GM18909 (cell line): ENCODE measurements at regions not wholly inside any gene's neighbourhood (a gene's known extent, or its start where the extent isn't known, plus 50 kb on each side); places are given as distances from the start of the nearest gene placed in this dataset.
"Not testable (repeated sequence)": the region's sequence is repeated elsewhere in the genome, so short reads cannot be mapped to it uniquely, and the experiment has no call there.

Experiments used
- ATAC-seq: cut with Tn5 transposase; IDR thresholded peaks from one replicate; pipeline ENCODE4 v1.9.1; 2021; ENCODE audit warnings: mild to moderate bottlenecking; ENCODE audit not compliant: unreplicated experiment, poor library complexity

DNA sequence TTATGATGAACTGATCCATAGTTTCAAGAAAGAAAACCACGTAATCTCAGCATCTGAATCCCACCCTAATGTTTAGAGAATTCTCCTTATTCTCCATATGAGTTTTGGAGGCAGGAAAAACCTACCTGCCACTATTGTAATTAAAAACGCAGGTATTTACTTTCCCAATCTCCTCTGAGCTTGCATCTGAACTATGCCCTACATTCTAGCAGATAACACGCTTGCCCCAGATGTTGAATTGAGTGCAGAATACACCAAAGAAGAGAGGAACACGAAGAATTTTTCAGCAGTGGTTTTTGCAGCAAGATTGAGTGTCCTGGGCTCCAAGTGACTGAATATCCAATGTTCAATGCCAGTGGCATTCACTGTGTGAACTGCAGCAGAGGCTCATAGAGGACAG lies 182.4 kb downstream of the COX18 start:
- no peak for ATAC-seq

DNA sequence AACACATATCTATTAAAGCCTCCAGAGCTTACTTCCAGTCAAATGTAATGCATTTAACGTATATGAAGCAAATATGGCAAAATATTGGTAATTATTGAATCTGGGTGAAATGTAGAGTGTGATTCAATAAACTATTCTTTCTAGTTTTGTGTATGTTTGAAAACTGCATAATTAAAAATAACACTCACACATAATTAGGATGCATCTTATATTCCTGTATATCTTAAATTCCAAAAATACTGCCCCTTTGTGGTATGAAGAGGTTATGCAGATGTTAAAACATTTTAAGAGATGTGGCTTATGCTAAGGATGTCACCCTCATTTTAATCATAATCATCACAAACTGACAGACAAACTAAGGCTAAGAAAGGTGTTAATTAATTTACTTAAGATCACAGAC lies 182.9 kb downstream of the COX18 start:
- no peak for ATAC-seq

DNA sequence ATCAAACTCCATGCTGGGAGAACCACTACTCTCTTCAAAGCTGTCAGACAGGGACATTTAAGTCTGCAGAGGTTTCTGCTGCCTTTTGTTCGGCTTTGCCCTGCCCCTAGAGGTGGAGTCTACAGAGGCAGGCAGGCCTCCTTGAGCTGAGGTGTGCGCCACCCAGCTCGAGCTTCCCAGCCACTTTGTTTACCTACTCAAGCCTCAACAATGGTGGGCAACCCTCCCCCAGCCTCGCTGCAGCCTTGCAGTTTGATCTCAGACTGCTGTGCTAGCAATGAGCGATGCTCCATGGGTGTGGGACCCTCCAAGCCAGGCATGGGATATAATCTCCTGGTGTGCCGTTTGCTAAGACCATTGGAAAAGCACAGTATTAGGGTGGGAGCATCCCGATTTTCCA lies 185.3 kb downstream of the COX18 start:
- ATAC-seq: not testable (repeated sequence)

DNA sequence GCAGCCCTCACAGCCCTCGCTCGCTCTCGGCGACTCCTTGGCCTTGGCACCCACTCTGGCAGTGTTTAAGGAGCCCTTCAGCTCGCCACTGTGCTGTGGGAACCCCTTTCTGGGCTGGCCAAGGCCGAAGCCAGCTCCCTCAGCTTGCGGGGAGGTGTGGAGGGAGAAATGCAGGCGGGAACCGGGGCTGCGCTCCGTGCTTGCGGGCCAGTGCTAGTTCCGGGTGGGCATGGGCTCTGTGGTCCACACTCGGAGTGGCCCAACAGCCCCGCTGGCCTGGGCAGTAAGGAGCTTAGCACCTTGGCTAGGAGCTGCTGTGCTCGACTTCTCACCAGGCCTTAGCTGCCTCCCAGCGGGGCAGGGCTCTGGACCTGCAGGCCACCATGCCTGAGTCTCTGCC lies 192.6 kb downstream of the COX18 start:
- no peak for ATAC-seq

- ATAC-seq: no peak
Measured at GRCh38 chr4:72875545-72875944, 194.0 kb downstream of the COX18 start.

DNA sequence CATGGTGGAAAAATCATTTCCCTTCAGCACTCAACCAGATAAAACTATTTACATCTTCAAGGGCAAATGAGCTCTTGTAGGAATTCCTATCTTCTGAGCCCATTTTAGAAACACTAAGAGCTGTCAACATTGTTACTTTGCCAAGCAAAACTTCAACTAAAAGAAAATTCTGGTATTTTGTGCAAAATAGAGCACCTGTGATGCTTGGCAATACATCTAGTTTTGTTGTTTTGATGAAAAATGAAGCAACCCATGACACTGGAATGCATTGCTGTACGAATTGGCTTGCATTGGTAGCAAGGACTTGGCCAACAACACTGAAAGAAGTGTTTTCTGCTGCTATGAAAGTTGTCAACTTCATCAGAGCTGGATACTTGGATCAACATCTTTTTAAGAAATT lies 194.4 kb downstream of the COX18 start:
- ATAC-seq: no peak

- no peak for ATAC-seq
Measured at GRCh38 chr4:72864898-72865297, 204.6 kb downstream of the COX18 start.

GRCh38 chr4:72864277-72864676 lies 205.2 kb downstream of the COX18 start:
- not testable (repeated sequence) for ATAC-seq

DNA sequence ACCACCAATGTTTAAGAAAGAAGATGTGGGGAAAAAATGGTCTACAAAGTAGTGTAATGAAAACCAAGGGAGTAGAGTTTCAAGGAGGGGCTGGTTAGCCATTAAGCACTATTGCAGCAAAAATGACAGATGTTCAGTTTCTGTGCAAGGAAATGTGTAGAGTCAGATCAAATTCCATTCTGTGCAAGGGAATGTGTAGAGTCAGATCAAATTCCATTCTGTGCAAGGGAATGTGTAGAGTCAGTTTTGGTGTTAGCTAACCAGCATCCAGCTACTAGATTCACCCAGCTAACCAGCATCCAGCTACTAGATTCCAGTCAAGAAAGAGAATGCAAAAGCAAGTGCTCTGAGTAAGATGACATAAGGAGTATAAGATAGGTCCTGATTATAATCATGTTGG lies 208.8 kb downstream of the COX18 start:
- ATAC-seq: no peak

- ATAC-seq: no peak
Measured at GRCh38 chr4:72858328-72858727, 211.2 kb downstream of the COX18 start.

- no peak for ATAC-seq
Measured at GRCh38 chr4:72857787-72858186, 211.7 kb downstream of the COX18 start.

DNA sequence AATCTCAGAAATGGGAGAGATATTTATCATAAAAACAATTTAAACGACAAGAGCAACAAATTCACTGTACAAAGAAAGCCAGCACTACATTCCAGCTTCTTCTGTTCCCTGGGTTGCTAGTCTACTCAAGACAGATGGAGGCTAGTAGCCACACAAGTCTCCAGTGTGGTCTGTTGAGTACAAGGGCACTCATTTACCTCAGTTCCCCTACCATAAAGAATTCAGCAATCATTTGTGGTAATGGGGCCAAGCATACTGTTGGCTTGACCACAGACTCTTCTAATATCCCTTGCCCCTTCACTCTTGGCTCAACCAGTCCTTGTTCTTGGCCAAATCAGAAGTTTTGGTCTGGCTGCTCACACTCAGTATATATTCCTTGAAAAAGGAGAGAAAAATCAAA lies 212.3 kb downstream of the COX18 start:
- no peak for ATAC-seq

DNA sequence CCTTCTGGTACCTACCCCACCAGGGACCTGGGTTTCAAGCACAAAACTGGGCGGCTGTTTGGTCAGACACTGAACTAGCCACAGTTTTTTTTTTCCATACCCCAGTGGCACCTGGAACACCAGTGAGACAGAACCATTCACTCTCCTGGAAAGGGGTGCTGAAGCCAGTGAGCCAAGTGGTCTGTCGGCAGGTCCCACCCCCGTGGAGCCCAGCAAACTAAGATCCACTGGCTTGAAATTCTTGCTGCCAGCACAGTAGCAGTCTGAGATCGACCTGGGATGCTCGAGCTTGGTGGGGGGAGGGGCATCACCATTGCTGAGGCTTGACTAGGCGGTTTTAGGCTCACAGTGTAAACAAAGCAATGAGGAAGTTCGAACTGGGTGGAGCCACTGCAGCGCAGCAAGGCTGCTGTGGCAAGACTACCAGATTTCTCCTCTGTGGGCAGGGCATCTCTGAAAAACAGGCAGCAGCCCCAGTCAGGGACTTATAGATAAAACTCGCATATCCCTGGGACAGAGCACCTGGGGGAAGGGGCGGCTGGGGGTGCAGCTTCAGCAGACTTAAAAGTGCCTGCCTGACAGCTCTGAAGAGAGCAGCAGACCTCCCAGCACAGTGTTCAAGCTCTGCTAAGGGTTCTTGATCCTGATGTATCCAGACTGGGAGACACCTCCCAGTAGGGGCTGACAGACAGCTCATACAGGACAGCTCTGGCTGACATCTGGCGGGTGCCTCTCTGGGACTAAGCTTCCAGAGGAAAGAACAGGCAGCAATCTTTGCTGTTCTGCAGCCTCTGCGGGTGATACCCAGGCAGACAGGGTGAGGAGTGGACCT lies 223.0 kb downstream of the COX18 start:
- no peak for ATAC-seq

DNA sequence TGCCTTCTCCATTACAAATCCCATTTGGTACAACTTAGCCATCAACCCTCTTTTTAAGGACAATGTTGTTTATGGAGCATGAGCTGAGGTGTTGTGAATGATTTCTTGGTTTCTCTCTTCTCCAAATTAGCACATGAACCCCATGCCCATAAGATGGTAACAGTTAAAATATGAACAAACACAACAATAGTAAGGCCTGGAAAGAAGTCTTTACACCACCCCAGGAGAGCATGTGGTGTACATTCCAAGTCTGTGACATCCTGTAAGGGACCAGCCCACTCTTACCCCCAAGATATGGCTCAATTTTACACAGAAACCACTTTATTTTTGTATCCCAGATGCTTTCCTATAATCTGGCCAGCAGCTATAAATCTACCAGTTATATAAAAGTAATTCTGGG lies 226.1 kb downstream of the COX18 start:
- no peak for ATAC-seq

DNA sequence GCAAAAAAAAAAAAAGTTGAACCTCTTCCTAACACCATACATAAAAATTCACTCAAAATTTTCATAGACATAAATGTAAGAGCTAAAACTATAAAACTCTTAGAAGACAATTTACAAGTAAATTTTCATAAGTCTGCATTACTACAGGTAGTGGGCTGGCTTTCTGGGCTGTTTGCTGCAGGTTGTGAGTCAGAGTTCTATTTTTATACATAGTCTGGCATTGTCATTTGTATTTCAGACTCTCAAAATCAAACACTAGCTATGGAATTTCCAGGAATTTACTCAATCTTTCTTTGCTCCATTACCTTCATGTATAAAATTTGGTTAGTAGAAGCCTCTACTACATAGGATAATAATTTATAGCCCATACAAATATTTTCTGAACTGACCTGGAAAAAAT lies 227.2 kb downstream of the COX18 start:
- ATAC-seq: no peak

- ATAC-seq: not testable (repeated sequence)
Measured at GRCh38 chr4:72840166-72840565, 229.3 kb downstream of the COX18 start.

- ATAC-seq: no peak
Measured at GRCh38 chr4:72828864-72829263, 240.7 kb downstream of the COX18 start.

DNA sequence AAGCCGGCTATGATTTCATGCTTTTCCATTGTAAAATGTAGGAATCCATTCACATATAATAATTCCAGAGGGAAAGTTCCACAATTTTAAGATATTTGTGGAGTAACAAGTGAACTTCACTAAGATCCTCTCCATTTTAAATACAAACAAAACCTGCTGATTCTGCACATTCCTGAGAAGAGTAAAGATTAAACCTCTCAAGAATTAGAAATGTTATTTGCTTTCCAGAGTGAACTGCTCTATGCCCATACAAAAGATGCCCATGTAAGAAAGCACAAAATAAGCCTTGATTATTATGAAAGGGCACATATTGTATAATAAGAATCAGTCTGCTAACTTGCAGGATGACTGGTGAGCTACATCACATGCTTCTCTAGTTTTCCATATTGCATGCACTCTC lies 241.5 kb downstream of the COX18 start:
- no peak for ATAC-seq

DNA sequence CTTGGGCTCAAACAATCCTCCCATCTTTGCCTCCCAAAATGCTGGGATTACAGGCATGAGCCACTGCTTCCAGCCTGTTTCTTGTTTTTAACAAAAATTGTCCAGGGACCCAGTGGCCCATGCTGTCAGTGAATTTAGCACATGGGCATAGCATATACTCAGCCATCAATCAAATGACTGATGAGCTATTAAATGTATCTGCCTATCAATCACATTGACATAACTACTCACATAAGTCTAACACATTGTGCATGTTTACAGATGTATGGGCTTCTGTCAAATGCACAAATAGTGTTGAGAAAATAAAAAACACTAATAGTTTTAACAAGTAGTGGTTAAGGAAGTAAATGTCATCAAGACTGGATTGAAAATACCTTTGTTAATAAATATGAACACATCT lies 249.4 kb downstream of the COX18 start:
- no peak for ATAC-seq

GRCh38 chr4:72817012-72817411 lies 248.0 kb upstream of the ADAMTS3 start:
- ATAC-seq: no peak

DNA sequence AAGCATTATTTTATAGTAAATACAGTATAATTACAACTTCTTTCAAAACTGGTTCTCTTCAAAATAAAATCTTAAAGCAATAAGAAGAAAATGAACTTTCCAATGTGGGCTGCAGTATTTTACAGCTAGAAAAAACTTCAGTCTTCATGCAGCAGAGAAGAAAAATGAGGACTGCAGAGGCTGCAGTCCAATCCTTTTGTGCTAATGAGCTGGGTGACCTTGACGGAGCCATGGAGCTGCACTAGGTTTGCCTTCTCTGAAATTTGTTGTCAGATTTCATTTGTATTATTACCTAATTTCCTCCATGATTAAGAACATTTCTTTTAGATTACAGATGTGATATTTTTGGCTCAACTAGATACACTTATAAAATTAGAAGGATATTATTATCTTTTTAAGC lies 245.2 kb upstream of the ADAMTS3 start:
- ATAC-seq: no peak

DNA sequence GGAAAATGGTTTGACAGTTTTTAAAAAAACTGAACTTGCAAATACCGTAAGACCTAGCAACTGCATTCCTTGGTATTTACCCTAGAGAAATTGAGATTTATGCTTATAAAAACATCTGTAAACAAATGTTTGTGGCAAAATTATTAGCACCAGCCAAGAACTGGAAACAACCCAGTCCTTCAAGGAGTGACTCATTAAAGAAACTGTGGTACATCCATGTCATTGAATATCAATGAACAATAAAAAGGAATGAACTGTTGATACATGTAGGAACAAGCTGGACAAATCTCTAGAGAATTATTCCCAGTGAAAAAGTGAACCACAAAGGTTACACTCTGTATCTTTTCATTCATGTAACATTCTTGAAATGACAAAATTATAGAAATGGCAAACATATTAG lies 240.2 kb upstream of the ADAMTS3 start:
- no peak for ATAC-seq
